Activated naive CD8-positive, alpha-beta T cell treated with anti-CD3 and anti-CD28 coated beads for 36 hours (primary cell): ENCODE measurements at regions not wholly inside any gene's neighbourhood (a gene's known extent, or its start where the extent isn't known, plus 50 kb on each side); places are given as distances from the start of the nearest gene placed in this dataset.
"Not testable (repeated sequence)": the region's sequence is repeated elsewhere in the genome, so short reads cannot be mapped to it uniquely, and the experiment has no call there.

Experiments
- DNase-seq: peaks from one replicate; pipeline ENCODE4 v3.0.0; 2021
- H3K27ac Mint-ChIP-seq: one replicate; pipeline ENCODE4 v1.8.0; 2022; ENCODE audit warnings: mild to moderate bottlenecking, moderate library complexity, mixed read lengths
- H3K27me3 Mint-ChIP-seq: one replicate; pipeline ENCODE4 v1.8.0; 2022; ENCODE audit warnings: mild to moderate bottlenecking, mixed read lengths
- H3K36me3 Mint-ChIP-seq: one replicate; pipeline ENCODE4 v1.8.0; 2021; ENCODE audit warnings: mild to moderate bottlenecking, mixed read lengths
- H3K4me1 Mint-ChIP-seq: one replicate; pipeline ENCODE4 v1.8.0; 2021; ENCODE audit warnings: mixed read lengths
- H3K4me3 Mint-ChIP-seq: one replicate; pipeline ENCODE4 v1.8.0; 2022; ENCODE audit warnings: mild to moderate bottlenecking, moderate library complexity, mixed read lengths
- H3K9me3 Mint-ChIP-seq: one replicate; pipeline ENCODE4 v1.8.0; 2022; ENCODE audit warnings: mixed read lengths

GRCh38 chr6:58067867-58068548 is 750.6 kb downstream of the PRIM2 start:
- not testable (repeated sequence) for H3K27ac Mint-ChIP-seq, H3K4me3 Mint-ChIP-seq, H3K9me3 Mint-ChIP-seq, H3K27me3 Mint-ChIP-seq, DNase-seq, H3K4me1 Mint-ChIP-seq, H3K36me3 Mint-ChIP-seq

- Mint-ChIP-seq H3K9me3 (no peaks in the 10 kb centered on the region), H3K4me1 (no peaks in the 10 kb centered on the region), H3K27me3 (peaks cover 4% of the 10 kb centered on the region), H3K27ac (no peak overlapping the region), H3K36me3 (no peaks in the 10 kb centered on the region), H3K4me3 (no peak overlapping the region)
- no peak for DNase-seq
Observed at GRCh38 chr6:58073263-58073662, 755.8 kb downstream of the PRIM2 start.

GRCh38 chr6:58090067-58090466 is 772.6 kb downstream of the PRIM2 start:
- not testable (repeated sequence) for H3K4me3 Mint-ChIP-seq, H3K27me3 Mint-ChIP-seq, H3K9me3 Mint-ChIP-seq, H3K4me1 Mint-ChIP-seq, H3K27ac Mint-ChIP-seq, H3K36me3 Mint-ChIP-seq, DNase-seq

- DNase-seq, H3K9me3 Mint-ChIP-seq, H3K4me1 Mint-ChIP-seq, H3K4me3 Mint-ChIP-seq, H3K27ac Mint-ChIP-seq, H3K27me3 Mint-ChIP-seq, H3K36me3 Mint-ChIP-seq: not testable (repeated sequence)
Observed at GRCh38 chr6:58097251-58097650, 779.8 kb downstream of the PRIM2 start.

GRCh38 chr6:58113960-58114359 is 796.5 kb downstream of the PRIM2 start:
- Mint-ChIP-seq H3K27me3 (no peaks in the 10 kb centered on the region), H3K9me3 (no peaks in the 10 kb centered on the region), H3K27ac (no peak overlapping the region), H3K4me1 (no peaks in the 10 kb centered on the region), H3K4me3 (no peak overlapping the region), H3K36me3 (no peaks in the 10 kb centered on the region)
- no peak for DNase-seq

- H3K36me3 Mint-ChIP-seq, DNase-seq, H3K4me1 Mint-ChIP-seq, H3K4me3 Mint-ChIP-seq, H3K27ac Mint-ChIP-seq, H3K9me3 Mint-ChIP-seq, H3K27me3 Mint-ChIP-seq: not testable (repeated sequence)
Observed at GRCh38 chr6:58117162-58117561, 799.7 kb downstream of the PRIM2 start.

- not testable (repeated sequence) for H3K4me3 Mint-ChIP-seq, DNase-seq
Observed at GRCh38 chr6:58121616-58122015, 804.2 kb downstream of the PRIM2 start.

GRCh38 chr6:58123770-58124169 is 806.3 kb downstream of the PRIM2 start:
- not testable (repeated sequence) for H3K36me3 Mint-ChIP-seq, H3K9me3 Mint-ChIP-seq, H3K27me3 Mint-ChIP-seq, H3K27ac Mint-ChIP-seq, H3K4me3 Mint-ChIP-seq, DNase-seq, H3K4me1 Mint-ChIP-seq

More at GRCh38 chr6:58121616-58122015, 804.2 kb downstream of the PRIM2 start:
- H3K4me1 Mint-ChIP-seq, H3K27me3 Mint-ChIP-seq, H3K27ac Mint-ChIP-seq, H3K36me3 Mint-ChIP-seq, H3K9me3 Mint-ChIP-seq: not testable (repeated sequence)

- H3K4me3 Mint-ChIP-seq, H3K27ac Mint-ChIP-seq, H3K27me3 Mint-ChIP-seq, H3K4me1 Mint-ChIP-seq, H3K36me3 Mint-ChIP-seq, DNase-seq: not testable (repeated sequence)
- H3K9me3 Mint-ChIP-seq: peaks cover 12% of the 10 kb centered on the region
Observed at GRCh38 chr6:58128549-58128948, 811.1 kb downstream of the PRIM2 start.

- peaks cover 12% of the 10 kb centered on the region for H3K9me3 Mint-ChIP-seq
- not testable (repeated sequence) for H3K4me1 Mint-ChIP-seq, H3K27ac Mint-ChIP-seq
Observed at GRCh38 chr6:58129098-58129497, 811.7 kb downstream of the PRIM2 start.

GRCh38 chr6:58139746-58140145 is 822.3 kb downstream of the PRIM2 start:
- not testable (repeated sequence) for H3K4me3 Mint-ChIP-seq, DNase-seq, H3K4me1 Mint-ChIP-seq, H3K9me3 Mint-ChIP-seq, H3K36me3 Mint-ChIP-seq, H3K27me3 Mint-ChIP-seq, H3K27ac Mint-ChIP-seq

More at GRCh38 chr6:58129098-58129497, 811.7 kb downstream of the PRIM2 start:
- H3K27me3 Mint-ChIP-seq, DNase-seq, H3K4me3 Mint-ChIP-seq, H3K36me3 Mint-ChIP-seq: not testable (repeated sequence)

- not testable (repeated sequence) for H3K27ac Mint-ChIP-seq, H3K27me3 Mint-ChIP-seq, H3K36me3 Mint-ChIP-seq, H3K4me1 Mint-ChIP-seq, H3K9me3 Mint-ChIP-seq, H3K4me3 Mint-ChIP-seq, DNase-seq
Observed at GRCh38 chr6:58171025-58171424, 853.6 kb downstream of the PRIM2 start.

- not testable (repeated sequence) for H3K9me3 Mint-ChIP-seq, DNase-seq, H3K4me1 Mint-ChIP-seq, H3K36me3 Mint-ChIP-seq, H3K4me3 Mint-ChIP-seq, H3K27me3 Mint-ChIP-seq, H3K27ac Mint-ChIP-seq
Observed at GRCh38 chr6:58181557-58182065, 864.2 kb downstream of the PRIM2 start.

- H3K27me3 Mint-ChIP-seq, H3K9me3 Mint-ChIP-seq, H3K36me3 Mint-ChIP-seq, H3K4me1 Mint-ChIP-seq, DNase-seq, H3K4me3 Mint-ChIP-seq, H3K27ac Mint-ChIP-seq: not testable (repeated sequence)
Observed at GRCh38 chr6:58185300-58185699, 867.9 kb downstream of the PRIM2 start.

GRCh38 chr6:58193209-58193608 is 875.8 kb downstream of the PRIM2 start:
- H3K4me1 Mint-ChIP-seq, H3K36me3 Mint-ChIP-seq, DNase-seq, H3K27ac Mint-ChIP-seq, H3K4me3 Mint-ChIP-seq, H3K27me3 Mint-ChIP-seq, H3K9me3 Mint-ChIP-seq: not testable (repeated sequence)

- Mint-ChIP-seq H3K9me3 (no peaks in the 10 kb centered on the region), H3K27ac (no peak overlapping the region), H3K4me3 (no peak overlapping the region), H3K27me3 (no peaks in the 10 kb centered on the region), H3K4me1 (no peaks in the 10 kb centered on the region), H3K36me3 (no peaks in the 10 kb centered on the region)
- no peak for DNase-seq
Observed at GRCh38 chr6:58198301-58198700, 880.9 kb downstream of the PRIM2 start.
